ENCODE measurements at regions not wholly inside any gene's neighbourhood (a gene's known extent, or its start where the extent isn't known, plus 50 kb on each side); places are given as distances from the start of the nearest gene placed in this dataset.

- DNase-seq (no peak), ATAC-seq (ENCODE audit: insufficient read depth, low read depth) (no peak)
- no peaks in the 10 kb centered on the region for H3K9me3 ChIP-seq (ENCODE audit: insufficient read depth, low read length, severe bottlenecking)
- no peak overlapping the region for H3K4me2 ChIP-seq (ENCODE audit: insufficient read depth, low read length)
- H3K4me1 ChIP-seq (ENCODE audit: insufficient read depth, low read length) = no peaks in the 10 kb centered on the region
- H4K20me1 ChIP-seq (ENCODE audit: insufficient read depth, low read length) = no peaks in the 10 kb centered on the region
- no peak overlapping the region for H3K27ac ChIP-seq (ENCODE audit: low read length)
- H3K36me3 ChIP-seq (ENCODE audit: insufficient read depth, low read length) = no peaks in the 10 kb centered on the region
- no peak for TF ChIP-seq EZH2 (IDR thresholded peaks at IDR 0.05; ENCODE audit: borderline replicate concordance, low read depth, low read length, severe bottlenecking)
- no peak for TF ChIP-seq CTCF (IDR thresholded peaks at IDR 0.05; ENCODE audit: borderline replicate concordance, extremely low read depth, low read length, poor library complexity, severe bottlenecking)
- H2AFZ ChIP-seq (ENCODE audit: low read depth, low read length) = no peak overlapping the region
- H3K9ac ChIP-seq (ENCODE audit: low read depth, low read length) = no peak overlapping the region
- no peak overlapping the region for H3K4me3 ChIP-seq (ENCODE audit: low read depth in 1 of 2, low read length in 2 of 2)
- no peaks in the 10 kb centered on the region for H3K79me2 ChIP-seq (ENCODE audit: insufficient read depth, low read length)
- peaks cover 9% of the 10 kb centered on the region for H3K27me3 ChIP-seq (ENCODE audit: insufficient read depth, low read length, poor library complexity)
Measured at GRCh38 chr11:44361813-44362212, 51.9 kb upstream of the ALX4 start.

- Histone ChIP-seq H3K9ac (ENCODE audit: low read depth, low read length) (no peak overlapping the region), H2AFZ (ENCODE audit: low read depth, low read length) (no peak overlapping the region), H3K4me1 (ENCODE audit: insufficient read depth, low read length) (no peaks in the 10 kb centered on the region), H3K4me3 (ENCODE audit: low read depth in 1 of 2, low read length in 2 of 2) (no peak overlapping the region), H3K9me3 (ENCODE audit: insufficient read depth, low read length, severe bottlenecking) (no peaks in the 10 kb centered on the region), H3K79me2 (ENCODE audit: insufficient read depth, low read length) (no peaks in the 10 kb centered on the region), H4K20me1 (ENCODE audit: insufficient read depth, low read length) (no peaks in the 10 kb centered on the region), H3K27ac (ENCODE audit: low read length) (no peak overlapping the region), H3K27me3 (ENCODE audit: insufficient read depth, low read length, poor library complexity) (peaks cover 5% of the 10 kb centered on the region), H3K4me2 (ENCODE audit: insufficient read depth, low read length) (no peak overlapping the region), H3K36me3 (ENCODE audit: insufficient read depth, low read length) (no peaks in the 10 kb centered on the region)
- no peak for DNase-seq
- ATAC-seq (ENCODE audit: insufficient read depth, low read depth) = no peak
- no peak for TF ChIP-seq EZH2 (IDR thresholded peaks at IDR 0.05; ENCODE audit: borderline replicate concordance, low read depth, low read length, severe bottlenecking)
Measured at GRCh38 chr11:44363116-44363515, 53.2 kb upstream of the ALX4 start.

GRCh38 chr11:44364596-44364995 is 54.7 kb upstream of the ALX4 start:
- TF ChIP-seq EZH2 (IDR thresholded peaks at IDR 0.05; ENCODE audit: borderline replicate concordance, low read depth, low read length, severe bottlenecking) (no peak), CTCF (IDR thresholded peaks at IDR 0.05; ENCODE audit: borderline replicate concordance, extremely low read depth, low read length, poor library complexity, severe bottlenecking) (no peak)
- no peak overlapping the region for H3K27ac ChIP-seq (ENCODE audit: low read length)
- no peak overlapping the region for H3K4me2 ChIP-seq (ENCODE audit: insufficient read depth, low read length)
- H2AFZ ChIP-seq (ENCODE audit: low read depth, low read length) = no peak overlapping the region
- H3K27me3 ChIP-seq (ENCODE audit: insufficient read depth, low read length, poor library complexity) = peaks cover 5% of the 10 kb centered on the region
- no peaks in the 10 kb centered on the region for H3K4me1 ChIP-seq (ENCODE audit: insufficient read depth, low read length)
- no peaks in the 10 kb centered on the region for H3K36me3 ChIP-seq (ENCODE audit: insufficient read depth, low read length)
- H4K20me1 ChIP-seq (ENCODE audit: insufficient read depth, low read length) = no peaks in the 10 kb centered on the region
- H3K9me3 ChIP-seq (ENCODE audit: insufficient read depth, low read length, severe bottlenecking) = no peaks in the 10 kb centered on the region
- DNase-seq = no peak
- H3K79me2 ChIP-seq (ENCODE audit: insufficient read depth, low read length) = no peaks in the 10 kb centered on the region
- no peak for ATAC-seq (ENCODE audit: insufficient read depth, low read depth)
- H3K9ac ChIP-seq (ENCODE audit: low read depth, low read length) = no peak overlapping the region
- no peak overlapping the region for H3K4me3 ChIP-seq (ENCODE audit: low read depth in 1 of 2, low read length in 2 of 2)

GRCh38 chr11:44365616-44366015 is 55.7 kb upstream of the ALX4 start:
- H3K4me3 ChIP-seq (ENCODE audit: low read depth in 1 of 2, low read length in 2 of 2) = no peak overlapping the region
- H3K36me3 ChIP-seq (ENCODE audit: insufficient read depth, low read length) = no peaks in the 10 kb centered on the region
- H4K20me1 ChIP-seq (ENCODE audit: insufficient read depth, low read length) = no peaks in the 10 kb centered on the region
- DNase-seq (no peak), ATAC-seq (ENCODE audit: insufficient read depth, low read depth) (no peak)
- H3K9ac ChIP-seq (ENCODE audit: low read depth, low read length) = no peak overlapping the region
- TF ChIP-seq EZH2 (IDR thresholded peaks at IDR 0.05; ENCODE audit: borderline replicate concordance, low read depth, low read length, severe bottlenecking) (no peak), CTCF (IDR thresholded peaks at IDR 0.05; ENCODE audit: borderline replicate concordance, extremely low read depth, low read length, poor library complexity, severe bottlenecking) (no peak)
- H3K4me2 ChIP-seq (ENCODE audit: insufficient read depth, low read length) = no peak overlapping the region
- H3K27me3 ChIP-seq (ENCODE audit: insufficient read depth, low read length, poor library complexity) = peaks cover 5% of the 10 kb centered on the region
- H2AFZ ChIP-seq (ENCODE audit: low read depth, low read length) = no peak overlapping the region
- H3K4me1 ChIP-seq (ENCODE audit: insufficient read depth, low read length) = no peaks in the 10 kb centered on the region
- H3K79me2 ChIP-seq (ENCODE audit: insufficient read depth, low read length) = no peaks in the 10 kb centered on the region
- H3K9me3 ChIP-seq (ENCODE audit: insufficient read depth, low read length, severe bottlenecking) = no peaks in the 10 kb centered on the region
- no peak overlapping the region for H3K27ac ChIP-seq (ENCODE audit: low read length)
